GM23248 (cell line): ENCODE measurements at regions not wholly inside any gene's neighbourhood (a gene's known extent, or its start where the extent isn't known, plus 50 kb on each side); places are given as distances from the start of the nearest gene placed in this dataset.

Experiments
- EZH2 ChIP-seq: fragments of 200-600 bp; sonication (generic); IDR thresholded peaks from 2 replicates; pipeline ENCODE4 v1.6.1; 2018; ENCODE audit warnings: antibody characterized with exemption, mild to moderate bottlenecking; ENCODE audit not compliant: insufficient read depth, poor library complexity, severe bottlenecking
- EZH2phosphoT487 ChIP-seq: fragments of 200-600 bp; sonication (generic); IDR thresholded peaks from 2 replicates; pipeline ENCODE4 v1.6.1; 2018; ENCODE audit warnings: antibody characterized with exemption, moderate library complexity, mild to moderate bottlenecking, low read depth; ENCODE audit not compliant: insufficient read depth

- TF ChIP-seq EZH2 (no peak), EZH2phosphoT487 (no peak)
Measured at GRCh38 chr6:124879110-124879991, 82.9 kb upstream of the RNF217 start.
